KOPT-K1 (cell line): ENCODE measurements at regions not wholly inside any gene's neighbourhood (a gene's known extent, or its start where the extent isn't known, plus 50 kb on each side); places are given as distances from the start of the nearest gene placed in this dataset.
"Not testable (repeated sequence)": the region's sequence is repeated elsewhere in the genome, so short reads cannot be mapped to it uniquely, and the experiment has no call there.

Experiments used
- H3K27ac ChIP-seq: fragments of 200-600 bp; sonication (generic); 2 replicates; pipeline ENCODE4 v1.5.1; 2016; ENCODE audit warnings: antibody characterized with exemption, mild to moderate bottlenecking, low read depth, low read length; ENCODE audit not compliant: poor library complexity, severe bottlenecking
- H3K36me3 ChIP-seq: fragments of 200-600 bp; sonication (generic); 2 replicates; pipeline ENCODE4 v1.5.1; 2017; ENCODE audit warnings: antibody characterized with exemption, mild to moderate bottlenecking, low read length, moderate library complexity; ENCODE audit not compliant: insufficient read depth
- H3K9me3 ChIP-seq: fragments of 200-600 bp; sonication (generic); 2 replicates; pipeline ENCODE4 v1.5.1; 2017; ENCODE audit warnings: antibody characterized with exemption, low read length, mild to moderate bottlenecking; ENCODE audit not compliant: insufficient read depth, poor library complexity, severe bottlenecking

- H3K36me3 ChIP-seq: no peaks in the 10 kb centered on the region
- H3K9me3 ChIP-seq: no peaks in the 10 kb centered on the region
- H3K27ac ChIP-seq: no peak overlapping the region
These were observed 167.0 kb upstream of the RPL34 start for GRCh38 chr4:108453366-108453765.

GRCh38 chr4:108450236-108450898, 170.0 kb upstream of the RPL34 start:
- Histone ChIP-seq H3K9me3 (no peaks in the 10 kb centered on the region), H3K36me3 (no peaks in the 10 kb centered on the region), H3K27ac (no peak overlapping the region)

GRCh38 chr4:108449129-108449528, 171.2 kb upstream of the RPL34 start:
- H3K27ac ChIP-seq: no peak overlapping the region
- H3K9me3 ChIP-seq: no peaks in the 10 kb centered on the region

GRCh38 chr4:108446556-108446955, 173.8 kb upstream of the RPL34 start:
- no peak overlapping the region for H3K27ac ChIP-seq
- no peaks in the 10 kb centered on the region for H3K9me3 ChIP-seq
- no peaks in the 10 kb centered on the region for H3K36me3 ChIP-seq

More at GRCh38 chr4:108449129-108449528, 171.2 kb upstream of the RPL34 start:
- no peaks in the 10 kb centered on the region for H3K36me3 ChIP-seq

GRCh38 chr4:108445716-108446115, 174.7 kb upstream of the RPL34 start:
- no peaks in the 10 kb centered on the region for H3K36me3 ChIP-seq
- H3K9me3 ChIP-seq: peaks cover 8% of the 10 kb centered on the region
- H3K27ac ChIP-seq: no peak overlapping the region

- no peak overlapping the region for H3K27ac ChIP-seq
- H3K36me3 ChIP-seq: no peaks in the 10 kb centered on the region
- H3K9me3 ChIP-seq: peaks cover 8% of the 10 kb centered on the region
These were observed 176.8 kb upstream of the RPL34 start for GRCh38 chr4:108443585-108443984.

- H3K36me3 ChIP-seq: no peaks in the 10 kb centered on the region
- peak overlapping the region; percentile 88 for H3K27ac ChIP-seq
- H3K9me3 ChIP-seq: peaks cover 3% of the 10 kb centered on the region
These were observed 186.5 kb upstream of the RPL34 start for GRCh38 chr4:108433832-108434231.

GRCh38 chr4:108433394-108433793, 187.0 kb upstream of the RPL34 start:
- not testable (repeated sequence) for H3K36me3 ChIP-seq, H3K9me3 ChIP-seq
- peak overlapping the region; percentile 88 for H3K27ac ChIP-seq

- Histone ChIP-seq H3K36me3 (no peaks in the 10 kb centered on the region), H3K27ac (peak overlapping the region; percentile 88), H3K9me3 (peaks cover 3% of the 10 kb centered on the region)
These were observed 188.0 kb upstream of the RPL34 start for GRCh38 chr4:108432418-108432817.

- Histone ChIP-seq H3K9me3 (peaks cover 3% of the 10 kb centered on the region), H3K27ac (peak overlapping the region; percentile 88), H3K36me3 (no peaks in the 10 kb centered on the region)
These were observed 188.4 kb upstream of the RPL34 start for GRCh38 chr4:108431986-108432385.

- H3K27ac ChIP-seq: no peak overlapping the region
- H3K9me3 ChIP-seq: no peaks in the 10 kb centered on the region
- H3K36me3 ChIP-seq: no peaks in the 10 kb centered on the region
These were observed 189.5 kb upstream of the RPL34 start for GRCh38 chr4:108430921-108431320.

- H3K9me3 ChIP-seq: no peaks in the 10 kb centered on the region
- H3K36me3 ChIP-seq: no peaks in the 10 kb centered on the region
- H3K27ac ChIP-seq: no peak overlapping the region
These were observed 190.7 kb upstream of the RPL34 start for GRCh38 chr4:108429662-108430061.

- Histone ChIP-seq H3K36me3 (no peaks in the 10 kb centered on the region), H3K9me3 (no peaks in the 10 kb centered on the region), H3K27ac (no peak overlapping the region)
These were observed 191.5 kb upstream of the RPL34 start for GRCh38 chr4:108428923-108429322.

GRCh38 chr4:108427946-108428485, 192.4 kb upstream of the RPL34 start:
- H3K36me3 ChIP-seq: no peaks in the 10 kb centered on the region
- H3K27ac ChIP-seq: no peak overlapping the region
- peaks cover 1% of the 10 kb centered on the region for H3K9me3 ChIP-seq

GRCh38 chr4:108426493-108426892, 193.9 kb upstream of the RPL34 start:
- Histone ChIP-seq H3K9me3 (peaks cover 10% of the 10 kb centered on the region), H3K36me3 (no peaks in the 10 kb centered on the region), H3K27ac (no peak overlapping the region)

GRCh38 chr4:108425988-108426387, 194.4 kb upstream of the RPL34 start:
- Histone ChIP-seq H3K27ac (no peak overlapping the region), H3K36me3 (no peaks in the 10 kb centered on the region), H3K9me3 (peaks cover 10% of the 10 kb centered on the region)
